DMS53 treated with DMSO at 0.1 percent for 48 hours (cell line): ENCODE measurements at regions not wholly inside any gene's neighbourhood (a gene's known extent, or its start where the extent isn't known, plus 50 kb on each side); places are given as distances from the start of the nearest gene placed in this dataset.
"Not testable (repeated sequence)": the region's sequence is repeated elsewhere in the genome, so short reads cannot be mapped to it uniquely, and the experiment has no call there.

Experiments
- DNase-seq: peaks from one replicate; lab custom pipeline; 2025; ENCODE audit not compliant: unreplicated experiment; lab: John Stamatoyannopoulos, UW

DNA sequence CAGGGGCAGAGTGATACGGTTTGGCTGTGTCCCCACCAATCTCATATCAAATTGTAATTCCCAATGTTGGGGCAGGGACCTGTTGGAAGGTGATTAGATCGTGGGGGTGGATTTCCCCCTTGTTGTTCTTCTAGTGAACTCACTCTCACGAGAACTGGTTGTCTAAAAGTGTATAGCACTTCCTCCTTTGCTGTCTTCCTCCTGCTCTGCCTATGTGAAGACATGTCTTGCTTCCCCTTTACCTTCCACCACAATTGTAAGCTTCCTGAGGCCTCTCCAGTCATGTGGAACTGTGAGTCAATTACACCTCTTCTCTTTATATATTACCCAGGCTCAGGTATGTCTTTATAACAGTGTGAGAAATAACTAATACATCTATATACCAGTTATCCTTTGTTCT lies 706.4 kb upstream of the KLHL1 start:
- DNase-seq: no peak

DNA sequence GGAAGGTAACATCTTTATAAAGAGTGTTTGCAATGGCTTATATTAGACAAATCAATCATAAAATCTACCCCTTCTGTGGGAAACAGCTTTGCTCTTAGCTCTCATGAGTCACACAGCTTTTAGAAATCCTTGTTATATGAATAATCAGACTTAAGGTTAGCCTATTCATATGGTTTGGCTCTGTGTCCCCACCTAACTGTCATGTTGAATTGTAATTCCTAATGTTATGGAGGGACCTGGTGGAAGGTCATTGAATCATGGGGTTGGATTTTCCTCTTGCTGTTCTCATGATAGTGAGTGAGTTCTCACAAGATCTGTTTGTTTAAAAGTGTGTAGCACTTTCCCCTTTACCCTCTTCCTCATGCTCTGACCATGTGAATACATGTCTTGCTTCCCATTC lies 704.2 kb upstream of the KLHL1 start:
- no peak for DNase-seq

DNA sequence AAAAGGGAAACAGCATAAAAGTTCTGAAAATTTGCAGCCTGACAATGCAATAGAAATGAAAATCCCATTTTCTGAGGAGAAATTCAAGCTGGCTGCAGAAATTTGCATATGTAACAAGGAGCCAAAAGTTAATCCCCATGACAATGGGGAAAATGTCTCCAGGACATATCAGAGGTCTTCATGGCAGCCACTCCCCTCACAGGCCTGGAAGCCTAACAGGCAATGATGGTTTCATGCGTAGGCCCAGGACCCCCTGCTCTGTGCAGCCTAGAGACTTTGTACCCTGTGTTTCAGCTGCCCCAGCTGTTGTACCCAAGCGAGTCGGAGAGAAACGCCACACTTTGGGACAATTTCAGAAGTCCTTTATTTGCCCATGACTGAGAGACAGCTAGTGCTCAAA lies 701.3 kb upstream of the KLHL1 start:
- no peak for DNase-seq

DNA sequence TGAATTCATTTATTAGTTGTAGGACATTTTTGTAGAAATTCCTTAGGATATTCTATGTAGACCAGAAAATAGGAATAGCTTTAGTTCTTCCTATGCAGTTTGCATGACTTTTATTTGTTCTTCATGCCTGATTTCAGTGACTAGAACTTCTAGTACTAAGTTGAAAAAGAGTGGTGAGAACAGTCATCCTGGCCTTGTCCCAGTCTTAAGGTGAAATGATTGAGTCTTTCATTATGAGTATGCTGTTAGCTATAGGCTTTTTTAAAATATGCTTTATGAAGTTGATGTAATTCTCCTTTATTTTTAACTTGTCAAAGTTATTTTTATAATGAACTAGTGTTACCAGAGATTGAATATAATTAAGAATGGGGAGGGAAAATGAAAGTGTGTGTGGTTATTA lies 690.1 kb upstream of the KLHL1 start:
- DNase-seq: no peak

DNA sequence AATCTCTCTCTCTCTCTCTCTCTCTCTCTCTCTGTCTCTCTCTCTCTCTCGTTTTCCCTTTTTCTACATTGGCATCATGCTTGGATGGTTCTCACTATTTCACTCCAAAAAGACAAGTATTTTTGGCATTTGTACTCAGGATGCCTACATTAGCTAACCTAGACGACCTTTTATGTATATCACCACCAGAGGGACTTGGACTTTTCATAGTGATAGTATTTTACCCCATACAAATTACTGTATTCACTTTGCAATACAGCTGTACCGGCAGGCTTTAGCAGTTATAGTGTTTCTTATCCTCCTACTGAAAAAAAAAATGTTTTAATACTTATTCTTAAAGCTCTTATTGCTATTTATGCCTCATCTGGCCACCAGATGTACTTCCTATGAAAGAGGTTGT lies 687.2 kb upstream of the KLHL1 start:
- DNase-seq: no peak

DNA sequence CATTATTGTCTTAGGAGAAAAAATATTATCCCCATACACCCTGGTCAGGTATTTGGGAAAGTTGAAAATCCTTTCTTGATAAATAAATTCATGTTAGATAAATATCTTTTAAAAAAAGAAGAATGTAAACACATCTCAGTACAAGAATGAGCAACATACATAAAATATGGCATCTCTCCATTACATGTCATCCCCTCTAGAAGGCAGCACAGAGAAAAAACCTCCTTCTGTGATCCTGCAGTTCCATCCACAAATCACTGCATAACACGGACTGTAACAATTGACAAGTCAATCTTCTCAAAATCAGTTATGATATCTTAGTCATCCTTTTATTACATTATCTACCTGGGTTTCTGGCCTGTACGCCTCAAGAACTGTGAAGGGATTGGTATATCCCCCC lies 683.9 kb upstream of the KLHL1 start:
- no peak for DNase-seq

DNA sequence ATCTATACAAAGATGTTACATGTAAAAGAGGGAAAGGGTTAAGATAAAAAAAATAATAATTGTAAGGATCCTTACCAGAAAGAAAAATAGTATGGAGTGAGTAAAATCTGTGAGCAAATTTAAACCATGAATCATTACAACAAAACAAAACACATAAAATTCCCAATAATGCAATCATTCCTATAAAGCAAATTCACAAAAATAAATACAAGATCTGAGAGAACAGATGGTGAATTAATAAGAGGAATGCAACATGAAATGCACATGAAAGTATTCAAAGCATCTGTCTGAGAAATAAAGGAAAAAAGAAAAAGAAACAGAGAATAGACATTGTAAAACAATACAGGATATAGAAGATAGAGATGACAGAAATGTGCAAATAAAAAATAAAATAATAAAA lies 681.5 kb upstream of the KLHL1 start:
- no peak for DNase-seq

DNA sequence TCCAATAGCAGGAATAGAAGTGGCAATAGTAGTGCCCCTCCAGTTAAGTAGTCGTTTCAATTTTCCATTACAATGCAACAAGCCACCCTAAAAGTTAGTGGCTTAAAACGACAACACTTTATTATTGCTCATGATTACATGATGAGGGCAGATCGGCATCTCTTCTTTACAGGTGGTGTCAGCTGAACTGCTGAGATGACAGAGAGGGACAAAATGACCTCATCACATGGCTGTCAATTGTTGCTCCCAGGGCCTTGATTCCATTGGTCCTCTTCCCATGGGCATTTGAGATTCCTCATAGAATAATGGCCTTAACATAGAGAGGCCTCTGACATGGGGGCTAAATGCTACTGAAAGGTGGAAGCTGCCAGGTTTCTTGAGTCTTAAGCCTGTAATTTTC lies 679.8 kb upstream of the KLHL1 start:
- DNase-seq: no peak

DNA sequence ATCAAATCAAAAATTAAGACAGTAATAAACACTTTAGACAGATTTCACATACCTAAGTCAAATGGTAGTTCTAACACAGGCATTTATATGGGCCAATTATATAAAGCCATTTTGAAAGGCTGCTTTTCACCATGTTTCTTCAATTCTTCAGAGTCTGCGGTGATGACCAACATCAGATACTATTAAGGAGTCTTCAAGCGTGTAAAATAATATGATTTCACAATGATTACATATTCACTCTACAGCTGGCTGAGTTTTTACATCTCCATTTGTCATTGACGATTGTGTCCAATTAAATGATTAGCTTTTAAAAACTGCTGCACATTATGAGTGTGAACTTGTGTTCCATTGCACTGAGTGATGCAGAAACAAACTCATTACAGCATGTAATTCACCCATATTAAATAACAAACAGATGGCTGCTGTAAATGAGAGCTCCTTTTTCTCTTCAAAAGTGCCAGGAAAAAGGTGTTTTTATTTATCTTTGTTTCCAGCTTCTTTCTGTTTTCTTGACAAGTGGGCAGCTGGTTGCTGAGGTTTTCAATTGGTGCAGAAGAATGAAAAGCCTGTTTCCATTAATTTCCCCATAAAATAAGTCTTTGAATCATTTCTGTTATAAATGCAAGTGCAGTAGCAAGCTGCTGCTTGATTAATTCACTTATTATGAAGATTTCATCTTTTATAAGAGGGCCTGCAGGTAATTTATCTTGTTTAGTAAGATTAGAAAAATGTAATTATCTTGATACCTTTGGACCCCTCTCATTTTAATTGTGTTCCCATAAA lies 676.1 kb upstream of the KLHL1 start:
- DNase-seq: no peak

DNA sequence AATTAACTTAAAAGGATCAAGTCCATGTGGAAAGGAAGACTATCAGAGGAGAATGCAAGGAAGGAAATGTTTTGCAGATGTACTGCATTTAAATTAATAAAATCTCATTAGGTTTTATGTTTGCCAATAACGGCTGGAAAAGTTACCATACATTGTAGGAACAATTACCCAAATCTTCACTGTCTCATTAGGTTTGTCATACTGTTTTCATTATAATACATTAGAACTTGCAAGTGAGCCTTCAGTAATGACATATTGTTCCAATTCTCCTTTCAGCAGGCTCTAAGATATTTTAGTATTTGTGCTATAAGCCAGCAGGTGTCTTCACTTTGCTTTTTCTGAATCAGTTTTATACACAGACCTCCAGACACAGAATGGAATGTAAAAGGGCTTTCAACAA lies 661.6 kb upstream of the KLHL1 start:
- no peak for DNase-seq

DNA sequence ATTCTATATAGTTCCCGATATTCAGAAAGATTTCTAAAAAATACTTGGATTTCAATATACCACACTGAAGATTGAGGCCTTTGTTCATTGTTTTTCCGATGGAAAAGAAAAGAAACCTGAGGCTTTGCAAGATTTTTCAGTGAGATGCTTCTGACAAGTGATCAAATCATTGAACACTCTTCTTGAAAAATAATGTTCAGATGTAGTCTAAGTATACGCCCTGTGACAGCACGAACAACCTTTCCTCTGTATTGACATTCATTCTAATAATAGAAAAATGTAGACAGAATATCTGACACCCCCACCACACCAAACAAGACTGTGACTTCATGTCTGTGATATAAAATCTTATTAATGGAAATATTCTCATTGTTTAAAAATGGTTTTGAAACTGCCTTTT lies 650.7 kb upstream of the KLHL1 start:
- no peak for DNase-seq

DNA sequence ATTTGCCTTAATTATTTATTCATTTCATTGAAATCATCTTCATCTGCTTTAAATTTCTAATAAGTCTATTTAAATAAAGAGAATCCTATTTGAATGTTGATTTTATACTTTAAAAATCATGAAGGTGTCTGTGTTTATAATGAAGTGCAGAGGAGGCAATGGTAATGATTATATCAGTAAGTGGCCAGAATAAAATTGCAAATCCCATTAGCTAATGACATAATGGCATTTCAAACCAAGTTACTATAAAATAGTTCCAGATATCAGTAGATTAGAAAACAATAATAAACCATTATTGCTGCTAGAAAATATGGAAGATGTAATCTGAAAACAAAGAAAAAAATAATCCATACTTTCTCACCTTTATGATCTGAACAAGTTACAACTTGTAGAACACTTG lies 647.8 kb upstream of the KLHL1 start:
- no peak for DNase-seq

DNA sequence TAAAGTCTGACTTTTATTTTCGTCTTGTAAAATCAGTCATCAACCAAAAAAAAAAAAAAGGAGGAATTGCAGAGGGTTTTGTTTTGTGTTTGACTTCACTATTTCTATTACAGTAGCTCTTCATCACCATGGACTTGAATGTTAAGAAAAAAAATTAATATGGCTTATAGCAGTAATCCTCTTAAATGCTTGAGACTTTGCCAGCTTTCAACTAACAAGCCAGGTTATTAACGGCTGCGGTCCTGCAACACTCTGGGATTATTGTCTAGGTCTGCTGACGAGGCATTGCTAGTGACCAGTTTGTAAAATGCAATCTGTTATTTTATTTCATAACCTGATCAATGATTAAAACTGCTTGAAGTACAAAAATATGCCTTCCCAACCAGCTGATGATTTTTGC lies 647.2 kb upstream of the KLHL1 start:
- DNase-seq: no peak

DNA sequence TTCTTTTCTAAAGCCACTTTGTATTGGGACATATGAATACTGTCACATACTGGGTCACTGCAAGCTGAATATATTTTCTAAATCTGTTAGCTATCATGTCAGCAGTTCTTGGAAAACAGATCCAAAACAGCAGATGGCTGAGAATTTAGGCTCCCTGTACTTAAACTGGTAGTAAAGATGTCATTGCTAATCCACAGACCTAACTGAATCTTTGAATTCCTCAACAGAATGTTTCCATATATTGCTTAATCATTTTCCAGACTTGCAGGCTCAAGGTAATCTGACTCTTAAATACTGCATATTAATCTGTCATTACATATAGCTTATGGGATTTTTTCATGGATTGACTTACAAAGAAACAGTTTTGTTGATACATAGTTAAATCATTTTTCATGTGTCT lies 639.0 kb upstream of the KLHL1 start:
- no peak for DNase-seq

DNA sequence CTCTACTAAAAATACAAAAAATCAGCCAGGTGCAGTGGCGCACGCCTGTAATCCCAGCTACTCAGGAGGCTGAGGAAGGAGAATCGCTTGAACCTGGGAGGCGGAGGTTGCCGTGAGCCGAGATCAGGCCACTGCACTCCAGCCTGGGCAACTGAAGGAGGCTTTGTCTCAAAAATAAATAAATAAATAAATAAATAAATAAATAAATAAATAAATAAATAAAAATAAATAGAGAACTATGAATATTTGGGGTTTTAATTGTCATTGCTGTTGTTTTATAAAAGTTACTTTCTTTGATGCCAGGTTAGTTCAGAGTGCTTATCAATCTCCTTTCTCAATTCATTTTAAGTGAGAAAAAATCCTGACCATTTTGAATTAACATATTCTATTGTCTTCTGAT lies 638.2 kb upstream of the KLHL1 start:
- not testable (repeated sequence) for DNase-seq

DNA sequence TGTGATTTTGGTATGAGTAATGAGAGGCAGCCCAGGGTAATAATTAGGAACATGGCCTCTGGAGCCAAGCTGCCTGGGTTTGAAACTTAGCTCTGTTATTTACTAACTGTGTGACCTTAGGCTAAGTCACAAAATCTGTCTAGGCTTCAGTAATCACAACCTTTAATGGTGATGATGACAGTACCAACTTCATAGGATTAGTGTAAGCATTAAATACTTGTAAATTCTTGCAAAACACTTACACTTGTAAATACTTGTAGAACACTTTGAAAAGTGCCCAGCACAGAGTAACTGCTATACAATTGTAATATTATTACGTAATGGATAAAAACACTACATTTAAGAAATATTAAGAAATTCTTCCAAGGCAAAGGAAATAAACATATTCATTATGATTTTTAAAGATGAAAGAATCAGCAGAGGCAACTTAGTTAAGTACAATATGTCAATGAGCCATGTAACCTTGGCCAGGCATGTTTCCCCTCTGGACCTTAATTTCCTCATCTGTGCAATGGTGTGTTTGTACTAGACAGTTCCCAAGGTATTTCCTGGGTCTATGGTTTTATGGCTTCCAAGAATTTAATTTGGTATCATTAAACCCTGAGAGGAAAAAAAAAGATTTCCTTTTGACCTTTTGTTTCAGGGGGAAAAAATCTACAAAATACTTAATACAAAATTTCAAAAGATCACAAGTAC lies 628.5 kb upstream of the KLHL1 start:
- no peak for DNase-seq

DNA sequence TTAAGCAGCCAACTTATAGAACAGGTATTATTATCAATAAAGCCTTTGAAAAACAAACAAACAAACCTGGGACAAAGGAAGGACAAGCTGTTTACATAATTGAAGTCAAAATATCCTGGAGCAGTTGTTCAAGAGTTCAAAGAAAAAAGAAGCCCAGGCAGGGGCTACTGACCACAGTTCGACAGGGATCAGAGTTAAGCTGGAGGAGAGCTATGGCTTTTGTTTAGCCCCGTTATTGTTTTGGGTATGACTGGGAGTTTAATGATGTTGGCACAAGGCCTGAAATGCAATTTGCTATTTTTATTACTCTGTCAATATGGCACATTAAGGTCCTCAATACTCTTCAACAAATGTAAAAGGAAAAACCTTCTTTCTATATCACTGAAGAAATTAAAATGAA lies 624.4 kb upstream of the KLHL1 start:
- DNase-seq: no peak

DNA sequence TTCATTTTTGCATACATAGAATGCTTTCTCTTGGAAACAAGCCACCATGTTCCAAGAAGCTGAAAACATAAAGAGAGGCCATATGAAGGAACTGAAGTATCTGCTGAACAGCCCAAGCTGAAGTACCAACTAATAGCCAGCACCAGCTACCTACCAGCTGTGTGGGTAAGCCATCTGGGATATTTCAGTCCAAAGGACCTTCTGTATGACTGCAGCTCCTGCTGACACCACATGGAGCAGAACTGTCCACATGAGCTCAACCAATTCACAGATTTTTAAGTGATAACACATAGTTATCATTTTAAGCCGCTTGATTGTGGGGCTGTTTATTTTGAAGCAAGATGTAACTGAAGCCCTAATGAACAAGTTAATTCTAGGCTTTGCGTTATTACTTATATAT lies 621.1 kb upstream of the KLHL1 start:
- no peak for DNase-seq

DNA sequence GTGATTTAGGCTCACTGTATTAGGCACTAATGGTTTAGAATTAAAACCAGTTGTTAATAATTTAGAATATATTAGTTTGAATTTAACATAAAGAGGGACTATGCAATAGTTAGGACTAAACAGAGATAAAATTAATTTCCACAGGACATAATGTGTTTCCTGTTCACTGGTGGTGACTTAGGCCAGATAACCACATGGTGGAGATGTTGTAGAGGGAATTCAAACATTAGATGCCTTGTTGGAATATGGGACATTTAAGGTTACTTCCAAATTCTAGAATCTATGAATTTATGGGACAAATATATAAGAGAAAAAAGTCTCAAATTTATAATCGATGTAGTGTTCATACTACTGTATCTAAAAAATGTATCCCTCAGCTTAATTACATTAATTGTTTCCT lies 615.5 kb upstream of the KLHL1 start:
- DNase-seq: no peak

DNA sequence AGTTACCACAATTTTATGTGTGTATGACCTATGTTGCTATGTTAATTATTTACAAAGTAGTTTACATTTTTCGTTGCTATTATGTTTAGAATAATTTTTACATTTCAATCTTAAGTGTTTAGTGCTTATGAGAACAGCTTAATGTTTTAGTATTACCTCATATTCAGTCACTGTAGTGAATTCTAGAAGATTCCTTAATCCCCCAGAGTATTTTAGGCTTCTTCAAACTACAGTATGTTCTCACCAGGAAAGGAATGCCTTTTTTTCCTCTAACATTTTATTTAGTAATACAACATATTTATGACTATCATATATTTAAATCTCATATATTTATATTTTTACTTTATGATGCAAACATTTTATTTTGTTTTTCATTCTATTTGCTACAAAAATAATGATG lies 612.1 kb upstream of the KLHL1 start:
- no peak for DNase-seq

DNA sequence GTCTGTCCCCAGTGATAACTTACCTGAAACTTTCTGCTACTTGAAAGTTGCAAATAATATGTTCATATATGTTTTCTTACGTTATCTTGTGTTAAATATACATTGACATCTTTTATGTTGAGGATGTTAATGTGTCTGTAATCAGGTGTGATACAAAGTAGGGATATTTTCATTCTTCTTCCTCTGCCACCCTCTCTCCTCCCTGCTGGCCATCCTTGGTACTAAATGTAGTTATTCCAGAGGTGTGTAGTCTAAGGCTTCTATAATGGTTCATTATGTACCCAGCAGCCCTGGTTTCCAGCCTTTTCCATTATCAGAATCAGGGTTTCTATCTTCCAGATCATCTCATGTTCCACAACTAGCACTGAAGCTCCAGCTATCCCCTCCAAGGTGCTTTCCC lies 606.7 kb upstream of the KLHL1 start:
- DNase-seq: no peak

DNA sequence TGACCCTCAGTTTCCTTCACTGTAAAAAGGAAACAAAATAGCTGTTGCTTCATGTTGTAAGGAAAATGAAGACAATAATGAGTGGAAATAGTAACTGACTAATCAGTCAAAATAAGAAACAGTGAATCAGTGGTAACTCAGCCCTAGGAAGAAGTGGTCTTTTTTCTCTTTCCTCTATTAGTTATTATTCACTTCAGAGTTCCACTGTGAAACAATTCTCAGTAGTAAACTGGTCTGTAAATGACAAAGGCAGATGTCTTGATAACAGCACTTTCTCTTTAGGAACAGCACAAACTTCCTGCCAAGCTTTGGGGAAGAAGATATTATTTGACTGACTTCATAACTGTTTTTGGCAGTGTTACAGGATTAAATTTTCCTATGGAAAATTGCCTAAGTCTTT lies 600.5 kb upstream of the KLHL1 start:
- no peak for DNase-seq

DNA sequence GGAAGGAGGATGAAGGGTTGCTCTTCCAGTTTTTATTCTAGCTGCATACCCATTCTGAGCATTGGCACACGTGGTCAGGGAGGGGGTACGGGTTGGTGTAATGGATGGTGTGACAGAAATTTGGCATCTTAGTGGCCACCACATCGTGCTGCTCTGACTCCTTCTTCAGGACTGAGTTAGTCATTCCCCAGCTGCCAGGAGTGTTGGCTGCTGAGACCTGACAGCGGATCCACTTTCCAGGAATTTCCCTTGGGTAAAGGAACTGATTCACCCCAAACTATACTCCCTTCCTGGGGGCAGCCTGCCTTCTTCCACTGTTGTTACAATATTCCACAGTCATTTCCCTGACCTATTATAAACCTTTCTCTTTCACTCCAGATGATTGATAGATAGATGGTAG lies 595.5 kb upstream of the KLHL1 start:
- no peak for DNase-seq
